ENCODE measurements at regions not wholly inside any gene's neighbourhood (a gene's known extent, or its start where the extent isn't known, plus 50 kb on each side); places are given as distances from the start of the nearest gene placed in this dataset.

- ChIA-PET POLR2A (no interaction called here), CTCF (no interaction called here)
- DNase-seq (ENCODE audit: extremely low spot score) = no peak
- no peak for TF ChIP-seq L3MBTL2 (conservative IDR thresholded peaks at IDR 0.05)
- no peak for TF ChIP-seq SUZ12 (IDR thresholded peaks at IDR 0.05)
- TF ChIP-seq SP1 (IDR thresholded peaks at IDR 0.05) = no peak
- TF ChIP-seq TARDBP (IDR thresholded peaks at IDR 0.05) = no peak
- no peak for TF ChIP-seq LEF1 (IDR thresholded peaks at IDR 0.05; ENCODE audit: borderline replicate concordance)
- no peak for TF ChIP-seq ARNT (IDR thresholded peaks at IDR 0.05)
- no peak for TF ChIP-seq ZNF384 (IDR thresholded peaks at IDR 0.05)
- no peak for TF ChIP-seq ELF4 (IDR thresholded peaks at IDR 0.05)
- no peak for TF ChIP-seq FOXA1 (IDR thresholded peaks at IDR 0.05)
- no peak for TF ChIP-seq FOXK2 (IDR thresholded peaks at IDR 0.05)
- TF ChIP-seq, protein P1, sequence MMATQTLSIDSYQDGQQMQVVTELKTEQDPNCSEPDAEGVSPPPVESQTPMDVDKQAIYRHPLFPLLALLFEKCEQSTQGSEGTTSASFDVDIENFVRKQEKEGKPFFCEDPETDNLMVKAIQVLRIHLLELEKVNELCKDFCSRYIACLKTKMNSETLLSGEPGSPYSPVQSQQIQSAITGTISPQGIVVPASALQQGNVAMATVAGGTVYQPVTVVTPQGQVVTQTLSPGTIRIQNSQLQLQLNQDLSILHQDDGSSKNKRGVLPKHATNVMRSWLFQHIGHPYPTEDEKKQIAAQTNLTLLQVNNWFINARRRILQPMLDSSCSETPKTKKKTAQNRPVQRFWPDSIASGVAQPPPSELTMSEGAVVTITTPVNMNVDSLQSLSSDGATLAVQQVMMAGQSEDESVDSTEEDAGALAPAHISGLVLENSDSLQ (IDR thresholded peaks at IDR 0.05) = no peak
- TF ChIP-seq FOXM1 (IDR thresholded peaks at IDR 0.05; ENCODE audit: borderline replicate concordance) = no peak
- TF ChIP-seq BHLHE40 (IDR thresholded peaks at IDR 0.05; ENCODE audit: borderline replicate concordance) = no peak
- no peak for TF ChIP-seq HDGF (IDR thresholded peaks at IDR 0.05; ENCODE audit: borderline replicate concordance)
These were observed 411.7 kb upstream of the EEF2KMT start for GRCh38 chr16:5509336-5509735.

DNA sequence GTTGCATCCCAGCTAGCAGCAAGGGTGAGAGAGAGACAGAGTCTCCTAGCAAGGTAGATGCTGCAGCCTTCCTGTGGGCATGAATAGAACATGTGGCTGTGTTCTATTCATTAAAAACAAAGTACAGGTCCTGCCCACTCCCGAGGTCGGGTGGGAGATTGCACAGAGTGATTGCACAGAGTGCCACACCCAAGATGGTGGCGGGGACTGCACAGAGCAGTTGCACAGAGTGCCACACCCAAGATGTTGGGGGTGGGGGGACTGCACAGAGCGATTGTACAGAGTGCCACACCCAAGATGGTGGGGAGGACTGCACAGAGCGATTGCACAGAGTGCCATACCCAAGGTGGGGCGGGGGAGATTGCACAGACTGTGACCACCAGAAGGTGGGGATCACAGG, 410.8 kb upstream of the EEF2KMT start:
- POLR2A ChIA-PET = no interaction called here
- DNase-seq (ENCODE audit: extremely low spot score) = no peak
- CTCF ChIA-PET = no interaction called here
- no peak for TF ChIP-seq NFRKB (IDR thresholded peaks at IDR 0.05)
- TF ChIP-seq ELF4 (IDR thresholded peaks at IDR 0.05) = no peak
- TF ChIP-seq FOXM1 (IDR thresholded peaks at IDR 0.05; ENCODE audit: borderline replicate concordance) = no peak
- TF ChIP-seq SP1 (IDR thresholded peaks at IDR 0.05) = no peak
- TF ChIP-seq FOXA1 (IDR thresholded peaks at IDR 0.05) = no peak
- TF ChIP-seq HDGF (IDR thresholded peaks at IDR 0.05; ENCODE audit: borderline replicate concordance) = no peak
- TF ChIP-seq ZNF384 (IDR thresholded peaks at IDR 0.05) = no peak
- no peak for TF ChIP-seq TARDBP (IDR thresholded peaks at IDR 0.05)
- no peak for TF ChIP-seq LEF1 (IDR thresholded peaks at IDR 0.05; ENCODE audit: borderline replicate concordance)
- TF ChIP-seq, protein P1 (IDR thresholded peaks at IDR 0.05) = no peak
- no peak for TF ChIP-seq L3MBTL2 (conservative IDR thresholded peaks at IDR 0.05)
- TF ChIP-seq ARNT (IDR thresholded peaks at IDR 0.05) = no peak
- TF ChIP-seq BHLHE40 (IDR thresholded peaks at IDR 0.05; ENCODE audit: borderline replicate concordance) = no peak
- no peak for TF ChIP-seq CTBP1 (IDR thresholded peaks at IDR 0.05; ENCODE audit: borderline replicate concordance)
- no peak for TF ChIP-seq FOXK2 (IDR thresholded peaks at IDR 0.05)
- no peak for TF ChIP-seq SUZ12 (IDR thresholded peaks at IDR 0.05)

DNA sequence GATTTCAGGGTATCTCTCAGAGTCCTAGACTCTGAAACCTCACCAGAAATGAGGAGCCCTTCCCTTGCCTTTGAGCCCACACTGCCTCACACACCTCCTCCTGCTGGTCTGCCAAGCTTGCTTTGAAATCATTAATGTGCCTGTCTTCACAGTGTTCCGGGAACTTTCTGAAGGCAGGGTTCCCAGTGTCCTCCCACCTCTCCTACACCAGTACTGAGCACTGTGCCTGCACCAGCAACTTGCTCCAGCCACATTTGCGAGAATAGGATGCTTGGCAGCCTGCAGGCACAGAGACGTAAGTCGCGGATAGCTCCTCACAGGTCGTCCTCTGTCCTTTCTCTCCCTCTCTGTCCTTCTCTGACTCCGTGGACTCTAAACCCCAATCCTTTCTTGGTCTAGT, 408.4 kb upstream of the EEF2KMT start:
- CTCF ChIA-PET = interaction anchor here (0.9 kb wide), 1 partner anchor 16 kb away, joined by 3 read pairs; no protein-coding TSS in a partner anchor
- POLR2A ChIA-PET = no interaction called here
- no peak for DNase-seq (ENCODE audit: extremely low spot score)
- TF ChIP-seq SP1 (IDR thresholded peaks at IDR 0.05) = no peak
- no peak for TF ChIP-seq NFRKB (IDR thresholded peaks at IDR 0.05)
- no peak for TF ChIP-seq HDGF (IDR thresholded peaks at IDR 0.05; ENCODE audit: borderline replicate concordance)
- no peak for TF ChIP-seq FOXA1 (IDR thresholded peaks at IDR 0.05)
- TF ChIP-seq TARDBP (IDR thresholded peaks at IDR 0.05) = no peak
- TF ChIP-seq, protein P1 (IDR thresholded peaks at IDR 0.05) = no peak
- no peak for TF ChIP-seq CTBP1 (IDR thresholded peaks at IDR 0.05; ENCODE audit: borderline replicate concordance)

- TF ChIP-seq CTBP1 (IDR thresholded peaks at IDR 0.05; ENCODE audit: borderline replicate concordance) (no peak), FOXK2 (IDR thresholded peaks at IDR 0.05) (no peak), BHLHE40 (IDR thresholded peaks at IDR 0.05; ENCODE audit: borderline replicate concordance) (no peak), FOXM1 (IDR thresholded peaks at IDR 0.05; ENCODE audit: borderline replicate concordance) (no peak), FOXA1 (IDR thresholded peaks at IDR 0.05) (no peak), L3MBTL2 (conservative IDR thresholded peaks at IDR 0.05) (no peak)
- TF ChIP-seq, protein P1 (IDR thresholded peaks at IDR 0.05) = no peak
- no peak for DNase-seq (ENCODE audit: extremely low spot score)
- POLR2A ChIA-PET = no interaction called here
- CTCF ChIA-PET = interaction anchor here (0.9 kb wide), 1 partner anchor 16 kb away, joined by 3 read pairs; no protein-coding TSS in a partner anchor
These were observed 407.7 kb upstream of the EEF2KMT start for GRCh38 chr16:5505091-5505887.

DNA sequence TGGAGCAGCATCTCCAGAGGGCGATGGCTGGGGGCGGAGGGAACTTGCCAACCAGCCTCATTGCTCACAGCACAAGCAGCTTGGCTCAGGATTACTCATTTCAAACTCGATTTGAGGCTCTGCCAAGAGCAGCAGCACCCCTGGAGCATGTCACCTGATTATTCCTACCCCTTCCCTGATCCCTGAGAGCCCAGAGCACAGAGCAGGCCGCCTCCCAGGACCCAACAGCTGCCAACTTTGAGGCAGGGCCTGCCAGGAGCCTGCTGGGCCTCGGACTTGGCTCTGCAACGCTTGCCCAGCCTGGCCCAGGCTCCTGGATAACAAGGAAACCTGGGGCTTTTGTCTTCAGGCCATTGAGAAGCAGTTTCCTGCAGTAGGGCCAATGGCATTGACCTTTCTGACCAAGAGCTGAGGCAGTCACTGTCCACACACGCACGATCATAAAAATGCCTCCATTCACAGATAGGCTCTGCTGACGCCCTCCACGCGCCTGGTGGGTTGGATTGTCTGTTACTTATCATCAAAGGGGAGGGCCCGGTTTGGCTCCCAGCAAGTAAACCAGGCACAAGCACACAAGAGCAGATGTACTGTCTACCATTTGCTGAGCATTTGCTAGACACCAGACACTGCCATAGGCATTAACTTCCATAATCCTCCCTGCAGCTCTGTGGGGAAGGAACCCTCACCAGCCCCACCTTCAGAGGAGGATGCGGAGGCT, 406.6 kb upstream of the EEF2KMT start:
- CTCF ChIA-PET = interaction anchor here (0.6 kb wide), 1 partner anchor 111 kb away, joined by 3 read pairs; no protein-coding TSS in a partner anchor
- no peak for DNase-seq (ENCODE audit: extremely low spot score)
- TF ChIP-seq BHLHE40 (IDR thresholded peaks at IDR 0.05; ENCODE audit: borderline replicate concordance) (no peak), FOXK2 (IDR thresholded peaks at IDR 0.05) (no peak), FOXM1 (IDR thresholded peaks at IDR 0.05; ENCODE audit: borderline replicate concordance) (no peak), SUZ12 (IDR thresholded peaks at IDR 0.05) (no peak), ARNT (IDR thresholded peaks at IDR 0.05) (no peak), CTBP1 (IDR thresholded peaks at IDR 0.05; ENCODE audit: borderline replicate concordance) (no peak)
- TF ChIP-seq, protein P1 (IDR thresholded peaks at IDR 0.05) = no peak
- POLR2A ChIA-PET = no interaction called here
